Peyer's patch (tissue), 4 donors: ENCODE measurements at regions not wholly inside any gene's neighbourhood (a gene's known extent, or its start where the extent isn't known, plus 50 kb on each side); places are given as distances from the start of the nearest gene placed in this dataset.

ENCODE experiments used
- DNase-seq, 3 donors: peaks; one replicate each; pipeline ENCODE4 v3.0.0-alpha.2; 2017 to 2019
- H3K27ac ChIP-seq, 4 donors: fragments of 200-600 bp; sonication (generic); one replicate each; pipeline ENCODE4 v1.5.1; 2016 to 2019
- H3K27me3 ChIP-seq, 2 donors: fragments of 200-600 bp; sonication (generic); one replicate each; pipeline ENCODE4 v1.5.1; 2019
- H3K36me3 ChIP-seq, 3 donors: fragments of 200-600 bp; sonication (generic); one replicate each; pipeline ENCODE4 v1.5.1; 2016 to 2019
- H3K4me1 ChIP-seq, 4 donors: fragments of 200-600 bp; sonication (generic); one replicate each; pipeline ENCODE4 v1.5.1; 2016 to 2019
- H3K4me3 ChIP-seq, 4 donors: fragments of 200-600 bp; sonication (generic); 1 replicate in 3 of 4; 2 replicates in 1 of 4; pipeline ENCODE4 v1.5.1; 2016 to 2019; ENCODE audit warnings: mild to moderate bottlenecking in 1 of 4
- H3K9me3 ChIP-seq, 4 donors: fragments of 200-600 bp; sonication (generic); one replicate each; pipeline ENCODE4 v1.5.1; 2016 to 2019; ENCODE audit warnings: mild to moderate bottlenecking in 1 of 4
- CTCF ChIP-seq, 6 experiments: fragments of 450-650 bp in 4 of 6; fragments of 200-600 bp in 2 of 6; sonication (generic) in 1 of 6; IDR thresholded peaks; one replicate each; pipeline ENCODE4 v1.5.1; 2017 to 2019; ENCODE audit warnings: antibody characterized with exemption in 6 of 6, mild to moderate bottlenecking in 3 of 6, moderate library complexity in 1 of 6
- POLR2A ChIP-seq, 2 donors: fragments of 450-650 bp; IDR thresholded peaks; one replicate each; pipeline ENCODE4 v1.5.1; 2017; ENCODE audit warnings: antibody characterized with exemption in 2 of 2, mild to moderate bottlenecking in 2 of 2, moderate library complexity in 2 of 2

GRCh38 chr6:18842534-18842933 is 455.4 kb downstream of the RNF144B start:
- Histone ChIP-seq H3K36me3 (no peaks in the 10 kb centered on the region), H3K4me1 (no peaks in the 10 kb centered on the region), H3K9me3 (no peaks in the 10 kb centered on the region), H3K4me3 (no peak overlapping the region), H3K27ac (no peak overlapping the region), H3K27me3 (no peaks in the 10 kb centered on the region)
- TF ChIP-seq POLR2A (IDR thresholded peaks at IDR 0.05) (no peak), CTCF (IDR thresholded peaks at IDR 0.05) (no peak)
- no peak for DNase-seq

GRCh38 chr6:18845896-18846295 is 458.7 kb downstream of the RNF144B start:
- no peaks in the 10 kb centered on the region for H3K9me3 ChIP-seq
- H3K4me1 ChIP-seq: no peaks in the 10 kb centered on the region
- H3K4me3 ChIP-seq: no peak overlapping the region
- H3K36me3 ChIP-seq: no peaks in the 10 kb centered on the region
- TF ChIP-seq POLR2A (IDR thresholded peaks at IDR 0.05) (no peak), CTCF (IDR thresholded peaks at IDR 0.05) (no peak)
- DNase-seq: no peak
- no peaks in the 10 kb centered on the region for H3K27me3 ChIP-seq
- H3K27ac ChIP-seq: no peak overlapping the region

- no peak for TF ChIP-seq CTCF (IDR thresholded peaks at IDR 0.05)
- no peak for TF ChIP-seq POLR2A (IDR thresholded peaks at IDR 0.05)
- no peaks in the 10 kb centered on the region for H3K9me3 ChIP-seq
- H3K27me3 ChIP-seq: no peaks in the 10 kb centered on the region
- DNase-seq: no peak
- H3K4me1 ChIP-seq: no peaks in the 10 kb centered on the region
- no peaks in the 10 kb centered on the region for H3K36me3 ChIP-seq
- H3K4me3 ChIP-seq: no peak overlapping the region
- H3K27ac ChIP-seq: no peak overlapping the region
Observed at GRCh38 chr6:18846327-18846726, 459.2 kb downstream of the RNF144B start.

- Histone ChIP-seq H3K4me1 (no peaks in the 10 kb centered on the region), H3K4me3 (no peak overlapping the region), H3K27me3 (no peaks in the 10 kb centered on the region), H3K27ac (no peak overlapping the region), H3K9me3 (no peaks in the 10 kb centered on the region), H3K36me3 (no peaks in the 10 kb centered on the region)
- DNase-seq: no peak
- TF ChIP-seq CTCF (IDR thresholded peaks at IDR 0.05) (no peak), POLR2A (IDR thresholded peaks at IDR 0.05) (no peak)
Observed at GRCh38 chr6:18861204-18861603, 474.1 kb downstream of the RNF144B start.

GRCh38 chr6:18883268-18883667 is 496.1 kb downstream of the RNF144B start:
- DNase-seq: no peak
- Histone ChIP-seq H3K36me3 (no peaks in the 10 kb centered on the region), H3K27ac (no peak overlapping the region), H3K4me1 (no peaks in the 10 kb centered on the region), H3K4me3 (no peak overlapping the region), H3K9me3 (no peaks in the 10 kb centered on the region), H3K27me3 (no peaks in the 10 kb centered on the region)
- no peak for TF ChIP-seq POLR2A (IDR thresholded peaks at IDR 0.05)
- TF ChIP-seq CTCF (IDR thresholded peaks at IDR 0.05): no peak

GRCh38 chr6:18883851-18884250 is 496.7 kb downstream of the RNF144B start:
- Histone ChIP-seq H3K27ac (no peak overlapping the region), H3K4me1 (no peaks in the 10 kb centered on the region), H3K9me3 (no peaks in the 10 kb centered on the region), H3K36me3 (no peaks in the 10 kb centered on the region), H3K4me3 (no peak overlapping the region), H3K27me3 (no peaks in the 10 kb centered on the region)
- TF ChIP-seq CTCF (IDR thresholded peaks at IDR 0.05): no peak
- no peak for TF ChIP-seq POLR2A (IDR thresholded peaks at IDR 0.05)
- no peak for DNase-seq
